Upper lobe of left lung (tissue), 6 donors: ENCODE measurements at regions not wholly inside any gene's neighbourhood (a gene's known extent, or its start where the extent isn't known, plus 50 kb on each side); places are given as distances from the start of the nearest gene placed in this dataset.

Source experiments
- ATAC-seq, 2 donors: fragments of 200-7000 bp; cut with Tn5 transposase; one replicate each; pipeline ENCODE4 v1.9.1; 2022; ENCODE audit warnings: mild to moderate bottlenecking in 2 of 2, moderate library complexity in 2 of 2; ENCODE audit not compliant: low FRiP score in 2 of 2
- DNase-seq, 2 donors: peaks; one replicate each; pipeline ENCODE4 v3.0.0-alpha.2; 2019 to 2020
- H3K27ac ChIP-seq, 4 donors: fragments of 200-600 bp; sonication (generic); one replicate each; pipeline ENCODE4 v1.5.1; 2016 to 2019
- H3K27me3 ChIP-seq, 4 donors: fragments of 200-600 bp; sonication (generic); one replicate each; pipeline ENCODE4 v1.5.1; 2017 to 2019
- H3K36me3 ChIP-seq, 4 donors: fragments of 200-600 bp; sonication (generic); one replicate each; pipeline ENCODE4 v1.5.1; 2016 to 2019
- H3K4me1 ChIP-seq, 4 donors: fragments of 200-600 bp; sonication (generic); one replicate each; pipeline ENCODE4 v1.5.1; 2018 to 2019
- H3K4me3 ChIP-seq, 4 donors: fragments of 200-600 bp; sonication (generic); one replicate each; pipeline ENCODE4 v1.5.1; 2017 to 2019; ENCODE audit warnings: mild to moderate bottlenecking in 2 of 4, moderate library complexity in 1 of 4
- H3K9me3 ChIP-seq, 4 donors: fragments of 200-600 bp; sonication (generic); one replicate each; pipeline ENCODE4 v1.5.1; 2018 to 2019
- CTCF ChIP-seq, 6 experiments: fragments of 450-650 bp in 4 of 6; fragments of 200-600 bp in 2 of 6; sonication (generic) in 2 of 6; IDR thresholded peaks; one replicate each; pipeline ENCODE4 v1.5.1; 2016 to 2019; ENCODE audit warnings: antibody characterized with exemption in 6 of 6
- EP300 ChIP-seq, 4 donors: sonication (generic); formaldehyde crosslinking; IDR thresholded peaks; one replicate each; pipeline ENCODE4 v1.5.1; 2017; ENCODE audit warnings: antibody characterized with exemption in 4 of 4, control low read depth in 2 of 4
- POLR2A ChIP-seq, 4 donors: fragments of 450-650 bp; IDR thresholded peaks; one replicate each; pipeline ENCODE4 v1.5.1; 2016 to 2017; ENCODE audit warnings: antibody characterized with exemption in 4 of 4, mild to moderate bottlenecking in 2 of 4
- POLR2AphosphoS5 ChIP-seq, 2 donors: sonication (generic); formaldehyde crosslinking; IDR thresholded peaks; one replicate each; pipeline ENCODE4 v1.5.1; 2017; ENCODE audit warnings: antibody characterized with exemption in 2 of 2
- WGBS, 2 donors: methylation state at CpG; one replicate each; pipeline ENCODE4 v1.1.5; 2017 to 2018; 5-methylcytosine and 5-hydroxymethylcytosine counted together
- donor health status: DM: no; HTN: no; CAD: no; lungs with moderate emphysema.
- donor health status: DM: no; HTN: yes; CAD: no; lungs with severe emphysema.

GRCh38 chr20:60310560-60311349 is 352.5 kb downstream of the CDH26 start:
- no peaks in the 10 kb centered on the region for H3K27me3 ChIP-seq
- no peak for TF ChIP-seq CTCF (IDR thresholded peaks at IDR 0.05)
- no peak for TF ChIP-seq EP300 (IDR thresholded peaks at IDR 0.05)
- no peak for TF ChIP-seq POLR2A (IDR thresholded peaks at IDR 0.05)
- TF ChIP-seq POLR2AphosphoS5 (IDR thresholded peaks at IDR 0.05) = no peak
- DNase-seq = no peak
- no peak for ATAC-seq
- 79 to 80% methylated on average over 13 of the region's 13 CpGs for WGBS, 2 donors
- H3K27ac ChIP-seq = no peak overlapping the region
- no peak overlapping the region for H3K4me3 ChIP-seq
- H3K9me3 ChIP-seq = no peaks in the 10 kb centered on the region
- no peaks in the 10 kb centered on the region for H3K4me1 ChIP-seq
- H3K36me3 ChIP-seq = no peaks in the 10 kb centered on the region

GRCh38 chr20:60313191-60313590 is 355.0 kb downstream of the CDH26 start:
- Histone ChIP-seq H3K9me3 (no peaks in the 10 kb centered on the region), H3K27me3 (no peaks in the 10 kb centered on the region), H3K27ac (no peak overlapping the region), H3K4me1 (no peaks in the 10 kb centered on the region), H3K4me3 (no peak overlapping the region), H3K36me3 (no peaks in the 10 kb centered on the region)
- no peak for DNase-seq
- 91% methylated on average over 9 of the region's 9 CpGs for WGBS, 2 donors
- no peak for ATAC-seq
- no peak for TF ChIP-seq CTCF (IDR thresholded peaks at IDR 0.05)
- no peak for TF ChIP-seq POLR2AphosphoS5 (IDR thresholded peaks at IDR 0.05)
- TF ChIP-seq POLR2A (IDR thresholded peaks at IDR 0.05) = no peak
- no peak for TF ChIP-seq EP300 (IDR thresholded peaks at IDR 0.05)

GRCh38 chr20:60313614-60314013 is 355.4 kb downstream of the CDH26 start:
- DNase-seq (no peak), ATAC-seq (no peak)
- WGBS, 2 donors = 29 to 71% methylated on average over 2 to 5 of the region's 5 CpGs
- no peak for TF ChIP-seq EP300 (IDR thresholded peaks at IDR 0.05)
- no peak for TF ChIP-seq CTCF (IDR thresholded peaks at IDR 0.05)
- no peak for TF ChIP-seq POLR2A (IDR thresholded peaks at IDR 0.05)
- TF ChIP-seq POLR2AphosphoS5 (IDR thresholded peaks at IDR 0.05) = no peak
- no peaks in the 10 kb centered on the region for H3K27me3 ChIP-seq
- H3K27ac ChIP-seq = no peak overlapping the region
- H3K4me1 ChIP-seq = no peaks in the 10 kb centered on the region
- no peaks in the 10 kb centered on the region for H3K9me3 ChIP-seq
- H3K4me3 ChIP-seq = no peak overlapping the region
- no peaks in the 10 kb centered on the region for H3K36me3 ChIP-seq

GRCh38 chr20:60314727-60315126 is 356.5 kb downstream of the CDH26 start:
- H3K27me3 ChIP-seq = no peaks in the 10 kb centered on the region
- H3K36me3 ChIP-seq = no peaks in the 10 kb centered on the region
- H3K27ac ChIP-seq = no peak overlapping the region
- DNase-seq = no peak
- H3K4me1 ChIP-seq = no peaks in the 10 kb centered on the region
- ATAC-seq = no peak
- no peak for TF ChIP-seq POLR2A (IDR thresholded peaks at IDR 0.05)
- TF ChIP-seq EP300 (IDR thresholded peaks at IDR 0.05) = no peak
- TF ChIP-seq CTCF (IDR thresholded peaks at IDR 0.05) = no peak
- no peak for TF ChIP-seq POLR2AphosphoS5 (IDR thresholded peaks at IDR 0.05)
- 81 to 96% methylated on average over 3 of the region's 3 CpGs for WGBS, 2 donors
- no peaks in the 10 kb centered on the region for H3K9me3 ChIP-seq
- H3K4me3 ChIP-seq = no peak overlapping the region
